ENCODE measurements at regions not wholly inside any gene's neighbourhood (a gene's known extent, or its start where the extent isn't known, plus 50 kb on each side); places are given as distances from the start of the nearest gene placed in this dataset.

DNA sequence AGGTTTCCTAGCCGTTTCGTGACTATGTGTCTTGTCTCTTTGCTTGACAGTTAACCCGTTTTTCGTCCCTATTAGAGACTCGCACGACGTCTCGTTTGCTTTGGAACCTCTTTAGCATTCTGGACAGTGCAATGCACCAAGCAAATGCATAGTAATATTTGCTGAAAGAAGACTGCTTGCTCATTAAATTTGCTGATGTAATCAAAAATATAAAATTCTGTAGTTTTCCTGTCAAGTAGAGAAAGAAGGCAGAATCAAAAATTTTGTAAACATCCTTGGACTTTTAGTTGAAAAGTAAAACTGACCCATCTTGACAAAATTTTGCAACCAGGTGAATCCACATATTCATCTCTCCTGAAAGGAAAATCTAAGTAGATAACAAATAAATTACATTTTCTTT is 106.9 kb upstream of the RAPGEF2 start:
- Mint-ChIP-seq H3K4me3 (no peak overlapping the region), H3K36me3 (no peaks in the 10 kb centered on the region), H3K27me3 (peaks cover 3% of the 10 kb centered on the region), H3K4me1 (peaks cover 3% of the 10 kb centered on the region), H3K9me3 (no peaks in the 10 kb centered on the region), H3K27ac (no peak overlapping the region)
- ATAC-seq (ENCODE audit: low read depth) (no peak), DNase-seq (ENCODE audit: low spot score in 2 of 2) (no peak)

GRCh38 chr4:158996669-158997074 is 106.2 kb upstream of the RAPGEF2 start:
- no peak overlapping the region for H3K27ac Mint-ChIP-seq
- DNase-seq (ENCODE audit: low spot score in 2 of 2) (no peak), ATAC-seq (ENCODE audit: low read depth) (no peak)
- H3K27me3 Mint-ChIP-seq = peaks cover 6% of the 10 kb centered on the region
- H3K4me3 Mint-ChIP-seq = no peak overlapping the region
- no peaks in the 10 kb centered on the region for H3K36me3 Mint-ChIP-seq
- peaks cover 3% of the 10 kb centered on the region for H3K9me3 Mint-ChIP-seq
- peaks cover 3% of the 10 kb centered on the region for H3K4me1 Mint-ChIP-seq

DNA sequence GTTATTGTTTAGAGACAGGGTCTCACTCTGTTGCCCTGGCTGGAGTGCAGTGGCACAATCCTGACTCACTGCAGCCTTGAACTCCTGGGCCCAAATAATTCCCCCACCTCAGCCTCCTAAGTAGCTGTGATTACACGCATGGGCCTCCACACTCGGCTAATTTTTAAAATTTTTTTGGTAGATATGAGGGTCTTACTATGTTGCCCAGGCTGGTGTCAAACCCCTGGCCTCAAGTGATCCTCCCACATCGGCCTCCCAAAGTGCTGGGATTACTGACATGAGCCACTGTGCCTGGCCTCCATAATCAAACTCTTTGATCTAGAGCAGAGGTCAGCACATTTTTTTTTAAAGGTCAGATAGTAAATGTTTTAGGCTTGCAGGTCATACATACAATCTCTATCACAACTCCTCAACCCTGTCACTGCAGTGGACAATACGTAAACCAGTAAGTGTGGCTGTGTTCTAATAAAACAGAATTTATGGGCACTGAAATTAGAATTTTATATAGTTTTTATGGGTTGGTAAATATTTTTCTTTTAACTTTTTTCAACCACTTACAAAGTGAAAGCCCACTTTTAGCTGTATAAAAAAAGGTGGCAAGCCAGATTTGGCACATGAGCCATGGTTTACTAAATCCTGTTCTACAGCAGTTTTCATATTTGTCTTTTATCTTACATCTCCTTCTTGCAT is 105.1 kb upstream of the RAPGEF2 start:
- Mint-ChIP-seq H3K36me3 (no peaks in the 10 kb centered on the region), H3K27me3 (peaks cover 5% of the 10 kb centered on the region), H3K9me3 (peaks cover 6% of the 10 kb centered on the region), H3K27ac (no peak overlapping the region), H3K4me3 (no peak overlapping the region), H3K4me1 (peaks cover 3% of the 10 kb centered on the region)
- no peak for ATAC-seq (ENCODE audit: low read depth)
- no peak for DNase-seq (ENCODE audit: low spot score in 2 of 2)

DNA sequence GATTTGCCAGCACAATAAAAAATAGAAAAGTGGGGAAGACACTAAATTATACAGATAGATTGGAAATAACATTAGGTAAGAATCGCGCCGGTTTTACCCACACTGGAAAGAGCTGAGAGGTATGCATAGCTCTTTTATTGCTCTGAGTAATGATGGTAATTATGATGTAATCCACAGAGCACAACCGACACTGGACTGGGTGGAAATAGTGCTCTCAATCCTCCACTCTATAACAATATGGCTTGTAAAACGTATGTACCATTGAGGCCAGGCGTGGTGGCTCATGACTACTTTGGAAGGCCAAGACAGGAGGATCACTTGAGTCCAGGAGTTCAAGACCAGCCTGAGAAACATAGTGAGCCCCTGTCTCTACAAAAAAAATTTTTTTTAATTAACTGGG is 104.3 kb upstream of the RAPGEF2 start:
- H3K36me3 Mint-ChIP-seq = no peaks in the 10 kb centered on the region
- peaks cover 6% of the 10 kb centered on the region for H3K9me3 Mint-ChIP-seq
- peaks cover 5% of the 10 kb centered on the region for H3K27me3 Mint-ChIP-seq
- H3K4me3 Mint-ChIP-seq = no peak overlapping the region
- no peak for DNase-seq (ENCODE audit: low spot score in 2 of 2)
- no peak for ATAC-seq (ENCODE audit: low read depth)
- no peak overlapping the region for H3K27ac Mint-ChIP-seq
- peaks cover 3% of the 10 kb centered on the region for H3K4me1 Mint-ChIP-seq

GRCh38 chr4:158999166-158999682 is 103.7 kb upstream of the RAPGEF2 start:
- H3K27ac Mint-ChIP-seq = no peak overlapping the region
- DNase-seq (ENCODE audit: low spot score in 2 of 2) = no peak
- H3K36me3 Mint-ChIP-seq = no peaks in the 10 kb centered on the region
- peaks cover 3% of the 10 kb centered on the region for H3K27me3 Mint-ChIP-seq
- H3K4me1 Mint-ChIP-seq = no peaks in the 10 kb centered on the region
- H3K9me3 Mint-ChIP-seq = peaks cover 6% of the 10 kb centered on the region
- no peak overlapping the region for H3K4me3 Mint-ChIP-seq
- ATAC-seq (ENCODE audit: low read depth) = no peak

DNA sequence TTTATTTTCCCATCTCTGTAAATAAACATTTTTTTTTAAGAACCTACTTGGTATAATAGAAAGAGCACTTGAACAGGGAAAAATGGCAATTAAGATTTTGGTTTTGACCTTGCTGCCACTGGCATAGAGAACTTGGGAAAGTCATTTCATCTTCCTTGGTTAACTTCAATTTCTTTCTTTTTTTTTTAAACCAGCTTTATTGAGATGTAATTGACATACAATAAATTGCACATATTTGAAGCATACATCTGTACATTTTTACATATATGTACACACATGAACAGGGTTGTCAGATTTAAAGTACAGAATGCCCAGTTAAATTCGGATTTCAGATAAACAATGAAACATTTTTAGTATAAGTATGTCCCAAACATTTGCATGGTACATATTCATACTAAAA is 103.0 kb upstream of the RAPGEF2 start:
- Mint-ChIP-seq H3K27ac (no peak overlapping the region), H3K4me3 (no peak overlapping the region), H3K4me1 (no peaks in the 10 kb centered on the region), H3K27me3 (peaks cover 3% of the 10 kb centered on the region), H3K9me3 (peaks cover 6% of the 10 kb centered on the region), H3K36me3 (no peaks in the 10 kb centered on the region)
- DNase-seq (ENCODE audit: low spot score in 2 of 2) (no peak), ATAC-seq (ENCODE audit: low read depth) (no peak)

GRCh38 chr4:159002950-159003349 is 99.9 kb upstream of the RAPGEF2 start:
- no peak for DNase-seq (ENCODE audit: low spot score in 2 of 2)
- peaks cover 6% of the 10 kb centered on the region for H3K9me3 Mint-ChIP-seq
- peaks cover 6% of the 10 kb centered on the region for H3K27me3 Mint-ChIP-seq
- H3K27ac Mint-ChIP-seq = no peak overlapping the region
- H3K36me3 Mint-ChIP-seq = no peaks in the 10 kb centered on the region
- ATAC-seq (ENCODE audit: low read depth) = no peak
- no peak overlapping the region for H3K4me3 Mint-ChIP-seq
- no peaks in the 10 kb centered on the region for H3K4me1 Mint-ChIP-seq

- ATAC-seq (ENCODE audit: low read depth) = no peak
- no peak for DNase-seq (ENCODE audit: low spot score in 2 of 2)
- Mint-ChIP-seq H3K27me3 (peaks cover 6% of the 10 kb centered on the region), H3K27ac (no peak overlapping the region), H3K9me3 (peaks cover 6% of the 10 kb centered on the region), H3K4me1 (no peaks in the 10 kb centered on the region), H3K4me3 (no peak overlapping the region), H3K36me3 (no peaks in the 10 kb centered on the region)
These were observed 99.2 kb upstream of the RAPGEF2 start for GRCh38 chr4:159003420-159004253.

DNA sequence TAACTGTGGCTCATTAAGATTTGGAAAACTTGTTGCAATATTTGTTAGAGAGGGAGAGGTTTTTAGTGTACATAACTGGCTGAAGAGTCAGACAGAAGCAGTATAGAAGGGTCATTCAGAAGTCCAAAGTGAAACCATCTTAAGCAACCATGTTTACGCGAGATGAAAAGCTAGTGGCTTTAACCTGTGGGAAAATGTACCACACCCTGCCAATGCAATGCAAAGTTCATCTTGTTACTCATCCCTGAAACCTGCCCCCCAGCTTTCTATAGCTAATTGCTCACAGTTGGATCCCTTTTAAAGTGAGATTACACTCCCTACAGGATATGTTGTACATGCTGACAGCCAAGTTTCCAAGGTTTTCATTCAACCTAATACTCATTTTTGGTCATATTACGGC is 96.7 kb upstream of the RAPGEF2 start:
- H3K27ac Mint-ChIP-seq = no peak overlapping the region
- H3K27me3 Mint-ChIP-seq = peaks cover 15% of the 10 kb centered on the region
- H3K9me3 Mint-ChIP-seq = peaks cover 6% of the 10 kb centered on the region
- no peaks in the 10 kb centered on the region for H3K4me1 Mint-ChIP-seq
- H3K4me3 Mint-ChIP-seq = no peak overlapping the region
- H3K36me3 Mint-ChIP-seq = no peaks in the 10 kb centered on the region
- ATAC-seq (ENCODE audit: low read depth) (no peak), DNase-seq (ENCODE audit: low spot score in 2 of 2) (no peak)

DNA sequence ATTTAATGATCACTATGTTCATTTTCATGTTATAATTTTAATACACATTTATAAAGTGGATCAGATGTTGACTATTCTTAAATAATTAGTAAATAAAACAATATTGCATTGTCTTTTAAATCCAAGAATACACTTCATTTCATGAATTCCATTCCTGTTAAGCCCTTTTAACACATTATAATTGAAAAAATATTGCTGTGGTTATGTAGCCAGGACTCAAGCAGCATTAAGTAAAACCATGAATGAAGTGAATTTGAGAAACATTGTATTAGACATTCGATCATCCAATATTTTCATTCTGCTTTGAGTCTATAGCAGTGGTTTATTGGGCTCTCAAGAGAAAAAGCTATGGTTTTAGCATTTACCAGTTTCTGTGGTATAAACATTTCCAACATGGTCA is 94.2 kb upstream of the RAPGEF2 start:
- Mint-ChIP-seq H3K27ac (no peak overlapping the region), H3K36me3 (no peaks in the 10 kb centered on the region), H3K27me3 (peaks cover 12% of the 10 kb centered on the region), H3K4me1 (no peaks in the 10 kb centered on the region), H3K4me3 (no peak overlapping the region), H3K9me3 (no peaks in the 10 kb centered on the region)
- ATAC-seq (ENCODE audit: low read depth) = no peak
- DNase-seq (ENCODE audit: low spot score in 2 of 2) = no peak

- H3K27me3 Mint-ChIP-seq = peaks cover 14% of the 10 kb centered on the region
- H3K9me3 Mint-ChIP-seq = no peaks in the 10 kb centered on the region
- no peak overlapping the region for H3K4me3 Mint-ChIP-seq
- no peak overlapping the region for H3K27ac Mint-ChIP-seq
- DNase-seq (ENCODE audit: low spot score in 2 of 2) (no peak), ATAC-seq (ENCODE audit: low read depth) (no peak)
- no peaks in the 10 kb centered on the region for H3K4me1 Mint-ChIP-seq
- H3K36me3 Mint-ChIP-seq = no peaks in the 10 kb centered on the region
These were observed 93.4 kb upstream of the RAPGEF2 start for GRCh38 chr4:159009521-159009920.

DNA sequence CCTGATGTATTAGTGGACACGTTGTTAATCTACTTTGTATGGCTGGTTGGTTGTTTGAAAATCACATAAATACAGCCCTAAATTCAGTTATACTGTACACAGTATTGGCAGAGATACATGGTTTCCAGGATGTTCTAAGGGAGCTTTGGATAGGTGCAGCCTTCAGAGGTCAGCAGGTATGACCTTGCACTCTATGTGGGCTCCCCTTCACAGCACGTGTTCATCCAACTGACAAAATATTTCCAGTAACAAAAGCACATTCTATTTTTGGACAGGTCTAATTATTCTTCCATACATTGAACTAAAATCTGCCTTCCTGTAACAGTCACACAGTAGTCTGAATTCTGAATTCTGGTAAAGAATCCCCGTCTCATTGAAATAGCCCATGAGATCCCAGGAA is 92.8 kb upstream of the RAPGEF2 start:
- H3K27ac Mint-ChIP-seq = no peak overlapping the region
- no peaks in the 10 kb centered on the region for H3K36me3 Mint-ChIP-seq
- peaks cover 14% of the 10 kb centered on the region for H3K27me3 Mint-ChIP-seq
- no peak for DNase-seq (ENCODE audit: low spot score in 2 of 2)
- no peak for ATAC-seq (ENCODE audit: low read depth)
- H3K4me1 Mint-ChIP-seq = no peaks in the 10 kb centered on the region
- H3K4me3 Mint-ChIP-seq = no peak overlapping the region
- no peaks in the 10 kb centered on the region for H3K9me3 Mint-ChIP-seq

- H3K27me3 Mint-ChIP-seq = peaks cover 14% of the 10 kb centered on the region
- DNase-seq (ENCODE audit: low spot score in 2 of 2) = no peak
- H3K9me3 Mint-ChIP-seq = no peaks in the 10 kb centered on the region
- no peaks in the 10 kb centered on the region for H3K36me3 Mint-ChIP-seq
- no peak overlapping the region for H3K27ac Mint-ChIP-seq
- no peaks in the 10 kb centered on the region for H3K4me1 Mint-ChIP-seq
- H3K4me3 Mint-ChIP-seq = no peak overlapping the region
- no peak for ATAC-seq (ENCODE audit: low read depth)
These were observed 92.2 kb upstream of the RAPGEF2 start for GRCh38 chr4:159010563-159011260.

DNA sequence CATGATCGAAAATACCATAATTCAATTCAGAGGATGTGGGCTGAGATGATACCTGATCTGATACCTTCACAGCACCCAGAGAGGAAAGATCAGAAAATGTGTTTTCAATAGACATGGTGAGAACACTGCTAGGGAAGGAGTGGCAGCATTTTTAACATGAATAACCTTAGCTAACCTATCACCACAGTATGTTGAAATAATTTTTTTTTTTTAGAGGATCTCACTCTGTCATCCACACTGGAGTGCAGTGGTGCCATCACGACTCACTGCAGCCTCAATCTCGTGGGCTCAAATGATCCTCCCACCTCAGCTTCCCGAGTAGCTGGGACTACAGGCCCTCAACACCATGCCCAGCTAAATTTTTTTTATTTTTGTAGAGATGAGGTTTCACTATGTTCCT is 90.5 kb upstream of the RAPGEF2 start:
- H3K9me3 Mint-ChIP-seq = no peaks in the 10 kb centered on the region
- DNase-seq (ENCODE audit: low spot score in 2 of 2) = no peak
- peaks cover 11% of the 10 kb centered on the region for H3K27me3 Mint-ChIP-seq
- ATAC-seq (ENCODE audit: low read depth) = no peak
- no peak overlapping the region for H3K4me3 Mint-ChIP-seq
- H3K36me3 Mint-ChIP-seq = no peaks in the 10 kb centered on the region
- H3K27ac Mint-ChIP-seq = no peak overlapping the region
- H3K4me1 Mint-ChIP-seq = peaks cover 10% of the 10 kb centered on the region
